ENCODE measurements at regions not wholly inside any gene's neighbourhood (a gene's known extent, or its start where the extent isn't known, plus 50 kb on each side); places are given as distances from the start of the nearest gene placed in this dataset.

DNA sequence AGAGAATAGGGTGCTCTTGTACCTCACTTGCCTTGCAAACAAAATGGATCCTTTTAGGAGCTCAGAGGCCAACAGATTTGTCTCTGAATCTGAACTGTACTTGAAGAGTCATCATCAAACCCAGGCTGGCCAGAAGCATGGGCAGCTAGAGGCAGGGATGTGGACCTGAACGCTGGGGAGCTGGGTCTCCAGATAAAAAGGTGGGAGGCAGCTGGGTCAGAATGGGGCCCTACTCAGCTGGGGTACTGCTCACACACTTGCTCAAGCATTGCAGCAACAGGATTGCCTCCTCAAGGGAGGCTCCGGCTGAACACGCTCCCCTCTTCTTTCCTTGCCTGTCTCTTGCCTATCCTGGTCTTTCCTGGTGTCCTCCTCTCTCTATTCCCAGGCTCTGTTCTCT, 57.3 kb upstream of the SIX3 start:
- TF ChIP-seq CTCF (IDR thresholded peaks at IDR 0.05) (no peak), POLR2AphosphoS5 (IDR thresholded peaks at IDR 0.05) (no peak), EP300 (IDR thresholded peaks at IDR 0.05) (no peak), POLR2A (IDR thresholded peaks at IDR 0.05; ENCODE audit: low read depth) (no peak)
- Histone ChIP-seq H3K36me3 (no peaks in the 10 kb centered on the region), H3K4me1 (no peaks in the 10 kb centered on the region), H3K4me3 (no peak overlapping the region), H3K9me3 (no peaks in the 10 kb centered on the region), H3K27me3 (peaks cover 0 to 52% (median 0%) of the 10 kb centered on the region in 4 donors), H3K27ac (replicated peaks in 1 of 4) (no peak overlapping the region)
- 80% methylated on average over 3 of the region's 3 CpGs for WGBS
- intact Hi-C loops (cut with DNase I) = no loop called here
- peak; percentile 90 for DNase-seq (ENCODE audit: extremely low spot score)

DNA sequence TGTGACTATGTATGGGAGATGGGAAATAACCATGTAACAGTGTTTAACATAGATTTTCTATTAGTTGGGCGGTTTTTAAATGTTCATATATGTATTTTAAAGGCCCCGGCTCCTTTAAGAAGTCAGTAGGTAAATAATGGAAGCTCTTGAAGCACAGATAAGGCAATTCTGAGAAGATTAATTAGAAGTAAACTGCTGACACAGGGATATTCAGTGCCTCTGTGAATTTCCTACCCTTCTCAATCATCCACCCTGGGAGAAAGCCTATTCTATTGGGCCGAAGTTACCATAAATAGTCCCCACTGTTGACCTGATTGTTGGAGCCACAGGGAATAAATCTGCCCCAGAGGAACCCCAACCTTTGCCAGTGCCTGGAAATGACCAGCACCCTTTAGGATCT, 56.8 kb upstream of the SIX3 start:
- DNase-seq (ENCODE audit: extremely low spot score) = peak; percentile 29
- H3K36me3 ChIP-seq = no peaks in the 10 kb centered on the region
- intact Hi-C loops (cut with DNase I) = no loop called here
- no peaks in the 10 kb centered on the region for H3K9me3 ChIP-seq
- peaks cover 0 to 48% (median 0%) of the 10 kb centered on the region in 4 donors for H3K27me3 ChIP-seq
- no peak overlapping the region for H3K4me3 ChIP-seq
- TF ChIP-seq EP300 (IDR thresholded peaks at IDR 0.05) (no peak), CTCF (IDR thresholded peaks at IDR 0.05) (no peak), POLR2A (IDR thresholded peaks at IDR 0.05; ENCODE audit: low read depth) (no peak), POLR2AphosphoS5 (IDR thresholded peaks at IDR 0.05) (no peak)
- WGBS = 76% methylated on average over 3 of the region's 3 CpGs
- H3K27ac ChIP-seq (replicated peaks in 1 of 4) = no peak overlapping the region
- H3K4me1 ChIP-seq = no peaks in the 10 kb centered on the region

DNA sequence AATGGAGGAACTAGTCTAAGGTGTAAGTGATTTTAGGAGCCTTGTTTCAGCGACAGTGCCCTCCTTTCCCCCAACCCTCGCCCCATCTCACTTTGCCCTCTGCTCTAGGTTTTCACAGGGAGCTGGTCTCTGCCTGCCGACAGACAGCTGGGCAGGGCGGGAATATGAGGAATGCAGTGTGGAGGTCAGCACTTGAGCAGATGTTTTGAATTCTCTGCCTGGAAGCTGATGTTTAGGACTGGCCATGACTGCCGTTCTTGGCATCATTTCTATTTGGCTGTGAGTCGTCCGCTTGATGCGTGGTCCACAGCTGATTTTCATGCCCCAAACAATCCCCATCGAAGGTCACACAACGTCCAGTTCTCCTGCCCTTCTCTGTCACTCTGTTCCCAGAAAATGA, 55.1 kb upstream of the SIX3 start:
- 49% methylated on average over 9 of the region's 10 CpGs for WGBS
- peaks cover 0 to 39% (median 0%) of the 10 kb centered on the region in 4 donors for H3K27me3 ChIP-seq
- intact Hi-C loops (cut with DNase I) = no loop called here

DNA sequence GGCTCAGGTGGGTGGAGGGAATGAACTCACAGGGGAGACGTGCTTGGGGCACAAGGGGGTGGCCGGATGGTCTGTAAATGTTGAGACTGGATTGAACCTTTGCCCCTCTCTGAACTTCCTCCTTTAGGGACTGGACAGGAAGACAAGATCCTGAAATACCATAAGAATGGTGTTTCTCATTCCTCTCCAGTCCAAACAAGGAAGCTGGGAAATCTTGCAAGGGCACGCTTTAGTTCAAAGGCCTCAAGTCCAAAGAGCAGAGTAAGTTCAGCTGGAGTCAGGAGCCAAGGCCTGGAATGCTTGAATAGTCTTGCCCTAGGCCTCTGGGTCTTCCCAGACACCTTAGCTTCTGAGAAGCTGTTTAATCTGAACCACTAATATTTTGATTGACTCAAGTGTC, 52.4 kb upstream of the SIX3 start:
- Histone ChIP-seq H3K4me3 (no peak overlapping the region), H3K27ac (replicated peaks in 1 of 4) (no peak overlapping the region), H3K4me1 (no peaks in the 10 kb centered on the region), H3K9me3 (no peaks in the 10 kb centered on the region), H3K36me3 (no peaks in the 10 kb centered on the region), H3K27me3 (peaks cover 0 to 26% (median 0%) of the 10 kb centered on the region in 4 donors)
- intact Hi-C loops (cut with DNase I) = no loop called here
- 83% methylated on average over 3 of the region's 3 CpGs for WGBS
- no peak for DNase-seq (ENCODE audit: extremely low spot score)
- TF ChIP-seq POLR2AphosphoS5 (IDR thresholded peaks at IDR 0.05) (no peak), EP300 (IDR thresholded peaks at IDR 0.05) (no peak), CTCF (IDR thresholded peaks at IDR 0.05) (no peak), POLR2A (IDR thresholded peaks at IDR 0.05; ENCODE audit: low read depth) (no peak)

More for the DNA sequence above, 55.1 kb upstream of the SIX3 start:
- Histone ChIP-seq H3K4me1 (no peaks in the 10 kb centered on the region), H3K36me3 (no peaks in the 10 kb centered on the region), H3K27ac (replicated peaks in 1 of 4) (no peak overlapping the region), H3K9me3 (no peaks in the 10 kb centered on the region), H3K4me3 (no peak overlapping the region)
- DNase-seq (ENCODE audit: extremely low spot score) = no peak
- TF ChIP-seq POLR2AphosphoS5 (IDR thresholded peaks at IDR 0.05) (no peak), POLR2A (IDR thresholded peaks at IDR 0.05; ENCODE audit: low read depth) (no peak), CTCF (IDR thresholded peaks at IDR 0.05) (no peak), EP300 (IDR thresholded peaks at IDR 0.05) (no peak)

All from esophagus muscularis mucosa (tissue), 4 donors.